GM12873 (cell line): ENCODE measurements at regions not wholly inside any gene's neighbourhood (a gene's known extent, or its start where the extent isn't known, plus 50 kb on each side); places are given as distances from the start of the nearest gene placed in this dataset.

Source experiments
- TF ChIP-seq, protein P1 (sequence below): IDR thresholded peaks from 2 replicates; pipeline ENCODE4 v1.5.1; 2012; ENCODE audit warnings: low read depth, mild to moderate bottlenecking, moderate library complexity, low read length, control low read depth; ENCODE audit not compliant: insufficient read depth; ENCODE audit errors: missing control alignments

DNA sequence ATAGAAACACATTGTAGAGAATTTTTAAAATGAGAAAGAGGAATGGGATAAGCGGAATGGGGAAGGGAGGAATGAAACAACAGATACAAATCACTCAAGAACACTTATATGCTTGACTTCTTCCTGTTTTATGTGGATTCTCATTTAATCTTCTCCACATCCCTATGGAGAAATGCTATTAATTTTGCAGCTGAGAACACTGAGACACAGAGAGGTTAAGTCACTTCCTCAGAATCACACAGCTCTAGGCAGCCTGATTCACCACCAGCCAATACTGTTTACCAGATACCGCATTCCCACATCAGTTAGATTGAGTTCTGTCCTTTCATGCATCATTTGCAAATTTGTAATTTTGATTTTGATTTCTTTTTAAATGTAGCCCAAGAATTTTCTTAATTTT lies 170.5 kb downstream of the SH2D4B start:
- TF ChIP-seq, protein P1, sequence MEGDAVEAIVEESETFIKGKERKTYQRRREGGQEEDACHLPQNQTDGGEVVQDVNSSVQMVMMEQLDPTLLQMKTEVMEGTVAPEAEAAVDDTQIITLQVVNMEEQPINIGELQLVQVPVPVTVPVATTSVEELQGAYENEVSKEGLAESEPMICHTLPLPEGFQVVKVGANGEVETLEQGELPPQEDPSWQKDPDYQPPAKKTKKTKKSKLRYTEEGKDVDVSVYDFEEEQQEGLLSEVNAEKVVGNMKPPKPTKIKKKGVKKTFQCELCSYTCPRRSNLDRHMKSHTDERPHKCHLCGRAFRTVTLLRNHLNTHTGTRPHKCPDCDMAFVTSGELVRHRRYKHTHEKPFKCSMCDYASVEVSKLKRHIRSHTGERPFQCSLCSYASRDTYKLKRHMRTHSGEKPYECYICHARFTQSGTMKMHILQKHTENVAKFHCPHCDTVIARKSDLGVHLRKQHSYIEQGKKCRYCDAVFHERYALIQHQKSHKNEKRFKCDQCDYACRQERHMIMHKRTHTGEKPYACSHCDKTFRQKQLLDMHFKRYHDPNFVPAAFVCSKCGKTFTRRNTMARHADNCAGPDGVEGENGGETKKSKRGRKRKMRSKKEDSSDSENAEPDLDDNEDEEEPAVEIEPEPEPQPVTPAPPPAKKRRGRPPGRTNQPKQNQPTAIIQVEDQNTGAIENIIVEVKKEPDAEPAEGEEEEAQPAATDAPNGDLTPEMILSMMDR: no peak

DNA sequence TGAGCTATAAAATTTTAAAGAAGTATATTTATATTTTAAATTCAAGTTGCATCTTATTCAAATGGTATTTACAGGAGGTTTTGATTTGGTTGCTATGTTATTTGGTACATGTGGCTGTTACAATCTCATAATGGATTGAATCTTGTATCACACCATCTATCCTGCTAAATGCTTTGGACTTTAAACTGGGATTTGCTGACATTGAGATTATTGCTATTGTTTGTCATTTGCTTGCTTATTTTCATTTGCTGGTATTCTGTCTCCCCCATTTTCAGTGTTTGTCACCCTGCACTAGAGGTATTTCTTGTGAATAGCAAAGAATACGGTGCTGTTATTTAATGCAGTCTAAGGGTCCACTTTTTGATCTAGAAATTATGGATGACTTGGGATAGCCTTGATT lies 171.1 kb downstream of the SH2D4B start:
- TF ChIP-seq, protein P1: no peak

DNA sequence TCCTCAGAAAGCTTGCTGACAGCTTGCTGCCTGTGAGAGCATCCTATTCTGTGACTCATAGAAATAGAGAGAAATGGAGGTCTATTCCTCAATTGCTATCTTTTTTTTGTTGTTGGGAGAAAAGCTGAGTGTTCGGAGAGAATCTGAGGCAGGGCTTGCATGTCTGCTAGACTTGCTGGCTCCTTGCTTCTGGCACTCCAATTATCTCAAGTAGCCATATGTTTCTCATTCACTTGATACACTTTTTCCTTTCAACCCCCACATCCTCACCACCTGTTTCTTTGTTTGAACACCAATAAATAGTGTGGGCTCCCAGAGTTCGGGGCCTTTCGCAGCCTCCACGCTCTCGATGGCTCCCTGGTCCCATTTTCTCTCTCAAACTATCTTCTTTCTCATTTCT lies 172.2 kb downstream of the SH2D4B start:
- TF ChIP-seq, protein P1: no peak

DNA sequence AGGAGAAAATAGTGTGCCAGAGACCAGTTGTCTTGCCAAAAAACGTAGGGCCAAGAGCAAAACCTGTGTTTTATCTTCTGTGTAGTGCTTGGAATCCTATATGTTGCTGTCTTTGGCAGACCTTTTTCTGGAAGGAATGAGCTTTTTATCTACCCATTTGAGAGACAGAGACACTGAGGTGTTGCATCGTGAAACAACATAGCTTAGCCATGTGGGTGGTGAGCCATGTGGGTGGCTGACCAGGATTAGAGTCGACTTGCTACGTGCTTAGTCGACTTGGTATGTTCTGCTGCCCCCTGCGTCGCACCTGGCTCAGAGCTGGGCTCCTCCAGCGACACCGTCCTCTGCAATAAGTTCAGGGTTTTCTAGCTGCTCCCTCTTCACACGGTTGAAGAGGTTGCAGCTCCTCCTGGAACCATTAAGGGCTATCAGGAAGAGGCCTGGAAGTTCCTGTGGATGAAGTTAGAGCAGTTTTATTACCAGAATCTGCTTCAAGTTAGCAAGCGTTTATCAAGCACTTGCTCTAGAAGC lies 175.8 kb downstream of the SH2D4B start:
- TF ChIP-seq, protein P1: no peak

DNA sequence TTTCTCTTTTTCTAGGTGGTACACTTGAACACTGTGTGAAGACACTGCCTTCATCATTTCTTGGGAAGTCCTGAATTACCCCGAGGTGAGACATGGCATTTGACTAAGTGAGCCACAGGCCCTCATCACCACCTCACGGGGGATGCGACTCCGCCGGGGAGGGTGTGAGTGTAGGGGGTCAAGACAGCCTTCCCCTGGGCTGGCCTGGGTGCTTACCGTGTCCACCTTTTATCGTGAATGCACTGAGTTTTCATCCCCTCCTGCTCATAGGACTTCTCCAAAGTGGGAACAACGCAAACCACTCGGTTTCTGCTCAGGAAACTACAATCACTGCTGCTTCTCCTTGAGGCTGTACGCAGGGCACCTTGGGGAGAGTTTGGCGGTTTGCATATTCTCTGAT lies 176.9 kb downstream of the SH2D4B start:
- TF ChIP-seq, protein P1: no peak

DNA sequence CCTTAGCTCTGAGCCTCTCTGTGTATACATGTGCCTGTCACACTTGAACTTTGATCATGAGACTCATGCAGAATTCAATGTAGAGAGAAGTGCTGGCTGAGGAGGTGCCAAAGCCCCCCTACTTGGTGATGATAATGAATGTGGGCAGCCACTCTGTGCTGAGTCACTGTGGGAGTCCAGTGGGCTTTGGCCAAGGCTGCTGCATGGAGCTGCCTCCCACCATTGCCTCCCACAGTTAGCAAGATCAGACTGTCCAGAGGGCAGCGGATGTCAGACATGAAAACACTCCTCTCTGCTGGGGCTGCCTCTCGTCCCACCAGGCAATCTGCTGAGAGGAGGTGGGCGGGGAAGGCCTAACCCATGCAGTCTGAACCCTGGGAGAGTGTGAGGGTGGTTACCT lies 180.3 kb downstream of the SH2D4B start:
- TF ChIP-seq, protein P1: no peak

DNA sequence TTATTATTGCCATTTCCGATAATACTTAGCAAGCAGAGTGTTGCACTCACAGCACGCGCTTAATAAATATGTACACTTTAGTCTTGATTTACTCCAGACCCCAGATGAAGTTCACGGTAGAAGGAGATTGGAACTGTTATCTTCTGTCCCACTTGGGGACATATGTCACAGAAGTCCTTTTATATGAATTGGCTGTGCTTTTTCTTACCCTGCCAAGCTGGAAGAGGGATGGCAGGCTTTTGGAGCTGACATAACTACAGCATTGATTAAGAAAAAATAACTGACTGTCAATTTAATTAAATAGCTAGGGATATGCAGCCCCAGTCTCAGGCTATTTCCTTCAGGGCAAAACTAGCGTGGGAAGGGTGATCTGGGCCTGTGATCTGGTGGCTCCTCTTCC lies 182.2 kb downstream of the SH2D4B start:
- TF ChIP-seq, protein P1: no peak
